HepG2 (cell line): ENCODE measurements at regions not wholly inside any gene's neighbourhood (a gene's known extent, or its start where the extent isn't known, plus 50 kb on each side); places are given as distances from the start of the nearest gene placed in this dataset.
A peak's percentile ranks its signal among the peaks of the same experiment; 100 is the strongest.

Experiments used
- AHDC1 ChIP-seq: sonication (generic); formaldehyde crosslinking; IDR thresholded peaks from 2 replicates; pipeline ENCODE4 v1.5.1; 2020; ENCODE audit warnings: mild to moderate bottlenecking, missing genetic modification reagents, borderline replicate concordance
- BCL6 ChIP-seq: IDR thresholded peaks from 2 replicates; pipeline ENCODE4 v1.6.1; 2016; ENCODE audit warnings: missing genetic modification reagents, missing compliant biosample characterization
- CCDC6 ChIP-seq: sonication (generic); formaldehyde crosslinking; IDR thresholded peaks from 2 replicates; pipeline ENCODE4 v1.8.1; 2022; ENCODE audit warnings: mild to moderate bottlenecking, missing genetic modification reagents, moderate library complexity
- FOXA3 ChIP-seq: IDR thresholded peaks from 2 replicates; pipeline ENCODE4 v1.6.1; 2016; ENCODE audit warnings: missing genetic modification reagents, missing compliant biosample characterization
- HES4 ChIP-seq: sonication (generic); formaldehyde crosslinking; IDR thresholded peaks from 2 replicates; pipeline ENCODE4 v1.9.0; 2021; ENCODE audit warnings: mild to moderate bottlenecking, missing genetic modification reagents, borderline replicate concordance
- YEATS4 ChIP-seq: sonication (generic); formaldehyde crosslinking; IDR thresholded peaks from 2 replicates; pipeline ENCODE4 v1.4.0; 2020; ENCODE audit warnings: missing genetic modification reagents, borderline replicate concordance
- ZMYM3 ChIP-seq: sonication (generic); formaldehyde crosslinking; IDR thresholded peaks from 2 replicates; pipeline ENCODE4 v1.5.1; 2020; ENCODE audit warnings: mild to moderate bottlenecking, missing genetic modification reagents
- ZNF317 ChIP-seq: sonication (generic); formaldehyde crosslinking; IDR thresholded peaks from 2 replicates; pipeline ENCODE4 v1.5.0; 2020; ENCODE audit warnings: mild to moderate bottlenecking, missing genetic modification reagents
- ZNF460 ChIP-seq: sonication (generic); formaldehyde crosslinking; IDR thresholded peaks from 2 replicates; pipeline ENCODE4 v1.5.1; 2020; ENCODE audit warnings: missing genetic modification reagents, mild to moderate bottlenecking, borderline replicate concordance
- ZNF552 ChIP-seq: sonication (generic); formaldehyde crosslinking; IDR thresholded peaks from 2 replicates; pipeline ENCODE4 v1.9.0; 2022; ENCODE audit warnings: missing genetic modification reagents, mild to moderate bottlenecking, borderline replicate concordance
- ZNF598 ChIP-seq: sonication (generic); formaldehyde crosslinking; IDR thresholded peaks from 2 replicates; pipeline ENCODE4 v1.5.1; 2020; ENCODE audit warnings: mild to moderate bottlenecking, missing genetic modification reagents, borderline replicate concordance
- TF ChIP-seq, protein P1 (sequence below): sonication (generic); formaldehyde crosslinking; IDR thresholded peaks from 2 replicates; pipeline ENCODE4 v1.5.1; 2020; ENCODE audit warnings: mild to moderate bottlenecking, missing genetic modification reagents, moderate library complexity
- TF ChIP-seq, protein P2 (sequence below): conservative IDR thresholded peaks from 2 replicates; pipeline ENCODE4 v1.6.1; 2018; ENCODE audit warnings: missing genetic modification reagents
- TF ChIP-seq, protein P3 (sequence below): IDR thresholded peaks from 2 replicates; pipeline ENCODE4 v1.4.0; 2020; ENCODE audit warnings: mild to moderate bottlenecking, missing genetic modification reagents

DNA sequence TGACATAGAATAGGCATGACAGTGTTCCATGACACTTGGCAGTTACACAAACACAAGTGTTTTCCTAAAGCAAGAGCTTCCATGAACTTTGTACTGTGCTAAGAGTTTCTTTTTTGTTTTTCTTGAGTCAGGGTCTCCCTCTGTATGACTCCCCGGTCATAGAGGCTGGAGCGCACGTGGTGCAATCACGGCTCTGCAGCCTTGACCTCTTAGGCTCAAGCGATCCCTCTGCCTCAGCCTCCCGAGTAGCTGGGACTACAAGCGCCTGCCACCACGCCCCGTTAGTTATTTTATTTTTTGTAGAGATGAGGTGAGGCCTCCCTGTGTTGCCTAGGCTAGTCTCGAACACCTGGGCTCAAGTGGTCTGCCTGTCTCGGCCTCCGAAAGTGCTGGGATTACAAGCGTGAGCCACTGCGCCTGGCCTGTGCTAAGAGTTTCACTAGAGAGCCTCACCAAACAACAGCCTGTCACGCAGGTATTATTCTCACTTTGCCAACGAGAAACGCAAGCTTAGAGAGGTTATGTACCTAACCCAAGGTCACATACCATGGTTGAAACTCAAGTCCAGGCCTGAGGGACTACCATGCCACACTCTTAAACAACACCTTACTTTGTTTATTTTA lies 355.9 kb downstream of the KLF12 start (continued):
- TF ChIP-seq, protein P1, sequence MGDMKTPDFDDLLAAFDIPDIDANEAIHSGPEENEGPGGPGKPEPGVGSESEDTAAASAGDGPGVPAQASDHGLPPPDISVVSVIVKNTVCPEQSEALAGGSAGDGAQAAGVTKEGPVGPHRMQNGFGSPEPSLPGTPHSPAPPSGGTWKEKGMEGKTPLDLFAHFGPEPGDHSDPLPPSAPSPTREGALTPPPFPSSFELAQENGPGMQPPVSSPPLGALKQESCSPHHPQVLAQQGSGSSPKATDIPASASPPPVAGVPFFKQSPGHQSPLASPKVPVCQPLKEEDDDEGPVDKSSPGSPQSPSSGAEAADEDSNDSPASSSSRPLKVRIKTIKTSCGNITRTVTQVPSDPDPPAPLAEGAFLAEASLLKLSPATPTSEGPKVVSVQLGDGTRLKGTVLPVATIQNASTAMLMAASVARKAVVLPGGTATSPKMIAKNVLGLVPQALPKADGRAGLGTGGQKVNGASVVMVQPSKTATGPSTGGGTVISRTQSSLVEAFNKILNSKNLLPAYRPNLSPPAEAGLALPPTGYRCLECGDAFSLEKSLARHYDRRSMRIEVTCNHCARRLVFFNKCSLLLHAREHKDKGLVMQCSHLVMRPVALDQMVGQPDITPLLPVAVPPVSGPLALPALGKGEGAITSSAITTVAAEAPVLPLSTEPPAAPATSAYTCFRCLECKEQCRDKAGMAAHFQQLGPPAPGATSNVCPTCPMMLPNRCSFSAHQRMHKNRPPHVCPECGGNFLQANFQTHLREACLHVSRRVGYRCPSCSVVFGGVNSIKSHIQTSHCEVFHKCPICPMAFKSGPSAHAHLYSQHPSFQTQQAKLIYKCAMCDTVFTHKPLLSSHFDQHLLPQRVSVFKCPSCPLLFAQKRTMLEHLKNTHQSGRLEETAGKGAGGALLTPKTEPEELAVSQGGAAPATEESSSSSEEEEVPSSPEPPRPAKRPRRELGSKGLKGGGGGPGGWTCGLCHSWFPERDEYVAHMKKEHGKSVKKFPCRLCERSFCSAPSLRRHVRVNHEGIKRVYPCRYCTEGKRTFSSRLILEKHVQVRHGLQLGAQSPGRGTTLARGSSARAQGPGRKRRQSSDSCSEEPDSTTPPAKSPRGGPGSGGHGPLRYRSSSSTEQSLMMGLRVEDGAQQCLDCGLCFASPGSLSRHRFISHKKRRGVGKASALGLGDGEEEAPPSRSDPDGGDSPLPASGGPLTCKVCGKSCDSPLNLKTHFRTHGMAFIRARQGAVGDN (CRISPR knock-in tag) = peak; percentile 67
- TF ChIP-seq ZNF317 (0 out of 2 replicates have a peak, but pooled peaks have one; percentile 23), ZNF460 (CRISPR knock-in tag) (peak; percentile 84), HES4 (CRISPR knock-in tag) (no peak), ZNF598 (CRISPR knock-in tag) (peak; percentile 14; the same call in 1 of the 2 replicates), AHDC1 (CRISPR knock-in tag) (peak; percentile 60; the same call in 1 of the 2 replicates), ZMYM3 (CRISPR knock-in tag) (peak; percentile 82), FOXA3 (CRISPR knock-in tag) (peak; percentile 24; the same call in 1 of the 2 replicates), CCDC6 (0 out of 2 replicates have a peak, but pooled peaks have one; percentile 26), ZNF552 (CRISPR knock-in tag) (no peak), YEATS4 (CRISPR knock-in tag) (peak; percentile 65; the same call in 1 of the 2 replicates), BCL6 (CRISPR knock-in tag) (0 out of 2 replicates have a peak, but pooled peaks have one; percentile 44)
- TF ChIP-seq, protein P2, sequence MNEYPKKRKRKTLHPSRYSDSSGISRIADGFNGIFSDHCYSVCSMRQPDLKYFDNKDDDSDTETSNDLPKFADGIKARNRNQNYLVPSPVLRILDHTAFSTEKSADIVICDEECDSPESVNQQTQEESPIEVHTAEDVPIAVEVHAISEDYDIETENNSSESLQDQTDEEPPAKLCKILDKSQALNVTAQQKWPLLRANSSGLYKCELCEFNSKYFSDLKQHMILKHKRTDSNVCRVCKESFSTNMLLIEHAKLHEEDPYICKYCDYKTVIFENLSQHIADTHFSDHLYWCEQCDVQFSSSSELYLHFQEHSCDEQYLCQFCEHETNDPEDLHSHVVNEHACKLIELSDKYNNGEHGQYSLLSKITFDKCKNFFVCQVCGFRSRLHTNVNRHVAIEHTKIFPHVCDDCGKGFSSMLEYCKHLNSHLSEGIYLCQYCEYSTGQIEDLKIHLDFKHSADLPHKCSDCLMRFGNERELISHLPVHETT (CRISPR knock-in tag) = no peak
- TF ChIP-seq, protein P3, sequence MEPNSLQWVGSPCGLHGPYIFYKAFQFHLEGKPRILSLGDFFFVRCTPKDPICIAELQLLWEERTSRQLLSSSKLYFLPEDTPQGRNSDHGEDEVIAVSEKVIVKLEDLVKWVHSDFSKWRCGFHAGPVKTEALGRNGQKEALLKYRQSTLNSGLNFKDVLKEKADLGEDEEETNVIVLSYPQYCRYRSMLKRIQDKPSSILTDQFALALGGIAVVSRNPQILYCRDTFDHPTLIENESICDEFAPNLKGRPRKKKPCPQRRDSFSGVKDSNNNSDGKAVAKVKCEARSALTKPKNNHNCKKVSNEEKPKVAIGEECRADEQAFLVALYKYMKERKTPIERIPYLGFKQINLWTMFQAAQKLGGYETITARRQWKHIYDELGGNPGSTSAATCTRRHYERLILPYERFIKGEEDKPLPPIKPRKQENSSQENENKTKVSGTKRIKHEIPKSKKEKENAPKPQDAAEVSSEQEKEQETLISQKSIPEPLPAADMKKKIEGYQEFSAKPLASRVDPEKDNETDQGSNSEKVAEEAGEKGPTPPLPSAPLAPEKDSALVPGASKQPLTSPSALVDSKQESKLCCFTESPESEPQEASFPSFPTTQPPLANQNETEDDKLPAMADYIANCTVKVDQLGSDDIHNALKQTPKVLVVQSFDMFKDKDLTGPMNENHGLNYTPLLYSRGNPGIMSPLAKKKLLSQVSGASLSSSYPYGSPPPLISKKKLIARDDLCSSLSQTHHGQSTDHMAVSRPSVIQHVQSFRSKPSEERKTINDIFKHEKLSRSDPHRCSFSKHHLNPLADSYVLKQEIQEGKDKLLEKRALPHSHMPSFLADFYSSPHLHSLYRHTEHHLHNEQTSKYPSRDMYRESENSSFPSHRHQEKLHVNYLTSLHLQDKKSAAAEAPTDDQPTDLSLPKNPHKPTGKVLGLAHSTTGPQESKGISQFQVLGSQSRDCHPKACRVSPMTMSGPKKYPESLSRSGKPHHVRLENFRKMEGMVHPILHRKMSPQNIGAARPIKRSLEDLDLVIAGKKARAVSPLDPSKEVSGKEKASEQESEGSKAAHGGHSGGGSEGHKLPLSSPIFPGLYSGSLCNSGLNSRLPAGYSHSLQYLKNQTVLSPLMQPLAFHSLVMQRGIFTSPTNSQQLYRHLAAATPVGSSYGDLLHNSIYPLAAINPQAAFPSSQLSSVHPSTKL (CRISPR knock-in tag) = peak; percentile 64
